ENCODE measurements at regions not wholly inside any gene's neighbourhood (a gene's known extent, or its start where the extent isn't known, plus 50 kb on each side); places are given as distances from the start of the nearest gene placed in this dataset.

GRCh38 chr20:41848180-41848579 lies 230.0 kb upstream of the CHD6 start:
- intact Hi-C loops (cut with micrococcal nuclease; ENCODE audit: unreplicated experiment), result loop anchor here (1.0 kb wide), 1 partner anchor 110 kb away; no protein-coding TSS in a partner anchor
- BruUV-seq (replicated peaks), result no TSS peak
- Mint-ChIP-seq H3K4me3 (ENCODE audit: unreplicated experiment) (no peak overlapping the region), H3K9me3 (ENCODE audit: unreplicated experiment) (no peaks in the 10 kb centered on the region), H3K27ac (ENCODE audit: unreplicated experiment) (no peak overlapping the region), H3K36me3 (ENCODE audit: insufficient read depth, unreplicated experiment) (no peaks in the 10 kb centered on the region), H3K27me3 (ENCODE audit: insufficient read depth, unreplicated experiment) (peaks cover 17% of the 10 kb centered on the region), H3K4me1 (ENCODE audit: low read depth, unreplicated experiment) (no peaks in the 10 kb centered on the region)
- Histone ChIP-seq H3K36me3 (ENCODE audit: control insufficient read depth, insufficient read depth, low read length) (no peaks in the 10 kb centered on the region), H3K9me3 (no peaks in the 10 kb centered on the region), H3K27me3 (replicated peaks; ENCODE audit: control insufficient read depth, insufficient read depth, low read length) (peaks cover 2% of the 10 kb centered on the region; the same call in 1 of the 2 replicates), H3K4me1 (no peaks in the 10 kb centered on the region), H3K4me3 (ENCODE audit: low read depth, low read length) (no peak overlapping the region)
- POLR2A ChIA-PET, result no interaction called here
- CTCF ChIA-PET, result no interaction called here
- TF ChIP-seq, protein P1, sequence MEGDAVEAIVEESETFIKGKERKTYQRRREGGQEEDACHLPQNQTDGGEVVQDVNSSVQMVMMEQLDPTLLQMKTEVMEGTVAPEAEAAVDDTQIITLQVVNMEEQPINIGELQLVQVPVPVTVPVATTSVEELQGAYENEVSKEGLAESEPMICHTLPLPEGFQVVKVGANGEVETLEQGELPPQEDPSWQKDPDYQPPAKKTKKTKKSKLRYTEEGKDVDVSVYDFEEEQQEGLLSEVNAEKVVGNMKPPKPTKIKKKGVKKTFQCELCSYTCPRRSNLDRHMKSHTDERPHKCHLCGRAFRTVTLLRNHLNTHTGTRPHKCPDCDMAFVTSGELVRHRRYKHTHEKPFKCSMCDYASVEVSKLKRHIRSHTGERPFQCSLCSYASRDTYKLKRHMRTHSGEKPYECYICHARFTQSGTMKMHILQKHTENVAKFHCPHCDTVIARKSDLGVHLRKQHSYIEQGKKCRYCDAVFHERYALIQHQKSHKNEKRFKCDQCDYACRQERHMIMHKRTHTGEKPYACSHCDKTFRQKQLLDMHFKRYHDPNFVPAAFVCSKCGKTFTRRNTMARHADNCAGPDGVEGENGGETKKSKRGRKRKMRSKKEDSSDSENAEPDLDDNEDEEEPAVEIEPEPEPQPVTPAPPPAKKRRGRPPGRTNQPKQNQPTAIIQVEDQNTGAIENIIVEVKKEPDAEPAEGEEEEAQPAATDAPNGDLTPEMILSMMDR (IDR thresholded peaks at IDR 0.05; ENCODE audit: insufficient read depth in 1 of 2, low read depth in 1 of 2, low read length in 1 of 2, severe bottlenecking in 1 of 2, unreplicated experiment in 1 of 2), result peak; percentile 28 to 40
- peak in 1 of 2 experiments; percentile 29 for DNase-seq

DNA sequence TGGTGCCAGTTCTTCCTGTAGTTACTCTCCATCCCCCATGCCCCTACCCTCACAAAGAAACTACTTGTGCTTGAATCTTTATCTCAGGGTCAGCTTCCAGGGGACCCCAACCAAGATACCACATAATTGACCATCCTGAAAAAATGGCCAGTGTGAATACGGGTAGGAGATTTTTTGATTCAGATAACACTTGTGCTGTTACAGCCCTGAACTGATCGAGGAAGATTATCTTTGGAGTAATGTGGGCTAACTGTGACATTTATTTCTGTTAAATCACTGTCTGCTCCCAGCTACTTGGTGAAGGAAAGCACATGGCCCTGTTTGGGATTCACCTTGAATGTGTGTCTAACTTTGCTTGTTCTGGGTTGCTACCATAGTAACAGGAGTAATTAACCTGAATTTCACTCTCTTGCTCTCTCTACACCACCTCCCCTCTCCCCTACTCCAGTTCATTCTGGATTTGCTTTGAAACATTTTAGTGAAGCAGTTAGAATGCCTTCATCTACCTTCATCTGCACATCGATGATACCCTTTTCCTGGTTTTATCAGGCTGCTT lies 219.6 kb upstream of the CHD6 start:
- Mint-ChIP-seq H3K27ac (ENCODE audit: unreplicated experiment) (no peak overlapping the region), H3K4me1 (ENCODE audit: low read depth, unreplicated experiment) (no peaks in the 10 kb centered on the region), H3K36me3 (ENCODE audit: insufficient read depth, unreplicated experiment) (no peaks in the 10 kb centered on the region), H3K9me3 (ENCODE audit: unreplicated experiment) (no peaks in the 10 kb centered on the region), H3K27me3 (ENCODE audit: insufficient read depth, unreplicated experiment) (peaks cover 34% of the 10 kb centered on the region), H3K4me3 (ENCODE audit: unreplicated experiment) (no peak overlapping the region)
- no peaks in the 10 kb centered on the region for H3K9me3 ChIP-seq
- no peaks in the 10 kb centered on the region for H3K36me3 ChIP-seq (ENCODE audit: control insufficient read depth, insufficient read depth, low read length)
- ChIA-PET CTCF (no interaction called here), POLR2A (no interaction called here)
- H3K4me3 ChIP-seq (ENCODE audit: low read depth, low read length), result no peak overlapping the region
- DNase-seq, result no peak
- intact Hi-C loops (cut with micrococcal nuclease; ENCODE audit: unreplicated experiment), result no loop called here
- H3K4me1 ChIP-seq, result no peaks in the 10 kb centered on the region
- no TSS peak for BruUV-seq (replicated peaks)
- H3K27me3 ChIP-seq (replicated peaks; ENCODE audit: control insufficient read depth, insufficient read depth, low read length), result no peaks in the 10 kb centered on the region
- TF ChIP-seq, protein P1 (IDR thresholded peaks at IDR 0.05; ENCODE audit: insufficient read depth in 1 of 2, low read depth in 1 of 2, low read length in 1 of 2, severe bottlenecking in 1 of 2, unreplicated experiment in 1 of 2), result no peak

DNA sequence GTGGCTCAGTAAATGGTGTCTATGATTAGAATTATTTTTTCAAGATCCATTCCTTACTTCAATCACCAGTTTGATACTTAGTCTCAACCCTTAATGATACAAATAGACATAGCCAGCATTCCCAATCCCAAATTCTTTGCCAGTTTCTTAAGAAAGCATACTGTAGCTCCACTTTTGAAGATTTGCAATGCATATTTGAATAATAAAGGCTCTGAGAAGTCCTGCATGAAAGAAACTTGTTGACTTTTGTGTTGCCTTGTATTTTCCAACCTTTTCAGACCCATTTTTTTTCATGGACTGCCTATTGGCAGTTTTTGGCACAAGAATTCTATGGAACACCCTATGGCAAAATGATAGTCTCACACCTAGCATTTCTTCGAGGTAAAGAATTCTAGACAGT lies 215.6 kb upstream of the CHD6 start:
- Mint-ChIP-seq H3K36me3 (ENCODE audit: insufficient read depth, unreplicated experiment) (no peaks in the 10 kb centered on the region), H3K4me1 (ENCODE audit: low read depth, unreplicated experiment) (no peaks in the 10 kb centered on the region), H3K27me3 (ENCODE audit: insufficient read depth, unreplicated experiment) (peaks cover 25% of the 10 kb centered on the region), H3K9me3 (ENCODE audit: unreplicated experiment) (no peaks in the 10 kb centered on the region), H3K4me3 (ENCODE audit: unreplicated experiment) (no peak overlapping the region), H3K27ac (ENCODE audit: unreplicated experiment) (no peak overlapping the region)
- Histone ChIP-seq H3K4me3 (ENCODE audit: low read depth, low read length) (no peak overlapping the region), H3K27me3 (replicated peaks; ENCODE audit: control insufficient read depth, insufficient read depth, low read length) (no peaks in the 10 kb centered on the region; the same call in 1 of the 2 replicates), H3K4me1 (no peaks in the 10 kb centered on the region), H3K36me3 (ENCODE audit: control insufficient read depth, insufficient read depth, low read length) (no peaks in the 10 kb centered on the region), H3K9me3 (no peaks in the 10 kb centered on the region)
- TF ChIP-seq, protein P1 (IDR thresholded peaks at IDR 0.05; ENCODE audit: insufficient read depth in 1 of 2, low read depth in 1 of 2, low read length in 1 of 2, severe bottlenecking in 1 of 2, unreplicated experiment in 1 of 2), result no peak
- no peak for DNase-seq
- POLR2A ChIA-PET, result no interaction called here
- CTCF ChIA-PET, result no interaction called here
- BruUV-seq (replicated peaks), result no TSS peak
- intact Hi-C loops (cut with micrococcal nuclease; ENCODE audit: unreplicated experiment), result no loop called here

Data from Caco-2 (cell line).